ENCODE measurements at regions not wholly inside any gene's neighbourhood (a gene's known extent, or its start where the extent isn't known, plus 50 kb on each side); places are given as distances from the start of the nearest gene placed in this dataset.

- TF ChIP-seq TAF1 (IDR thresholded peaks at IDR 0.05; ENCODE audit: control insufficient read depth, extremely low read depth, insufficient read depth, low read length, severe bottlenecking), result no peak
- TF ChIP-seq CCAR2 (IDR thresholded peaks at IDR 0.05; ENCODE audit: low read depth, low read length), result no peak
- no peak for TF ChIP-seq REST (IDR thresholded peaks at IDR 0.05; ENCODE audit: borderline replicate concordance)
- TF ChIP-seq REST (CRISPR knock-in tag; IDR thresholded peaks at IDR 0.05; ENCODE audit: low read depth), result no peak
- TF ChIP-seq GATAD2A (IDR thresholded peaks at IDR 0.05), result no peak
- TF ChIP-seq HCFC1 (IDR thresholded peaks at IDR 0.05; ENCODE audit: low read depth, low read length), result no peak
- no peak for TF ChIP-seq ZNF239 (CRISPR knock-in tag; IDR thresholded peaks at IDR 0.05)
- no peak for TF ChIP-seq CTCF (IDR thresholded peaks at IDR 0.05 in 2 of 3, conservative IDR thresholded peaks at IDR 0.05 in 1 of 3; ENCODE audit: insufficient read depth in 2 of 3, low read depth in 1 of 3, low read length in 3 of 3)
- no peak for TF ChIP-seq MAX (CRISPR knock-in tag; IDR thresholded peaks at IDR 0.05)
- no peak for TF ChIP-seq CHD4 (IDR thresholded peaks at IDR 0.05; ENCODE audit: insufficient read depth, insufficient replicate concordance, low read depth, low read length, poor library complexity, severe bottlenecking)
- TF ChIP-seq ZNF511 (CRISPR knock-in tag; IDR thresholded peaks at IDR 0.05), result no peak
- no peak for TF ChIP-seq EHMT2 (IDR thresholded peaks at IDR 0.05)
- TF ChIP-seq KDM1A (IDR thresholded peaks at IDR 0.05), result no peak
- TF ChIP-seq PHF8 (IDR thresholded peaks at IDR 0.05; ENCODE audit: borderline replicate concordance, low read length), result no peak
- TF ChIP-seq RFX7 (CRISPR knock-in tag; IDR thresholded peaks at IDR 0.05), result no peak
Observed at GRCh38 chr14:34368115-34368970, 93.7 kb downstream of the SPTSSA start.

Data from K562 (cell line).